GM23248 (cell line): ENCODE measurements at regions not wholly inside any gene's neighbourhood (a gene's known extent, or its start where the extent isn't known, plus 50 kb on each side); places are given as distances from the start of the nearest gene placed in this dataset.

Experiments used
- DNase-seq: peaks from one replicate; pipeline ENCODE4 v3.0.0-alpha.2; 2015
- H2AFZ ChIP-seq: fragments of 200-600 bp; sonication (generic); 2 replicates; pipeline ENCODE4 v1.6.1; 2016; ENCODE audit warnings: antibody characterized with exemption
- H3F3A ChIP-seq: fragments of 200-600 bp; sonication (generic); 2 replicates; pipeline ENCODE4 v1.6.1; 2016; ENCODE audit warnings: mild to moderate bottlenecking, antibody characterized with exemption, mixed run types; ENCODE audit not compliant: insufficient read depth
- H3K27ac ChIP-seq: fragments of 200-600 bp; sonication (generic); 2 replicates; pipeline ENCODE4 v1.5.1; 2016; ENCODE audit warnings: mild to moderate bottlenecking
- H3K27me3 ChIP-seq: fragments of 200-600 bp; sonication (generic); replicated peaks from 2 replicates; pipeline ENCODE4 v1.6.1; 2016; ENCODE audit warnings: mild to moderate bottlenecking; ENCODE audit not compliant: insufficient read depth
- H3K36me3 ChIP-seq: fragments of 200-600 bp; sonication (generic); 2 replicates; pipeline ENCODE4 v1.6.1; 2016; ENCODE audit warnings: low read depth, mild to moderate bottlenecking
- H3K4me1 ChIP-seq: fragments of 200-600 bp; sonication (generic); 2 replicates; pipeline ENCODE4 v1.6.1; 2016; ENCODE audit warnings: mild to moderate bottlenecking; ENCODE audit not compliant: insufficient read depth
- H3K4me2 ChIP-seq: fragments of 200-600 bp; sonication (generic); one replicate; pipeline ENCODE4 v1.6.1; 2016; ENCODE audit warnings: mild to moderate bottlenecking; ENCODE audit not compliant: unreplicated experiment
- H3K4me3 ChIP-seq: fragments of 200-600 bp; sonication (generic); 2 replicates; pipeline ENCODE4 v1.5.1; 2016; ENCODE audit warnings: mild to moderate bottlenecking
- H3K79me2 ChIP-seq: fragments of 200-600 bp; sonication (generic); 2 replicates; pipeline ENCODE4 v1.6.1; 2016; ENCODE audit warnings: mild to moderate bottlenecking; ENCODE audit not compliant: insufficient read depth
- H3K9ac ChIP-seq: fragments of 200-600 bp; sonication (generic); 2 replicates; pipeline ENCODE4 v1.6.1; 2016; ENCODE audit warnings: mild to moderate bottlenecking
- H3K9me2 ChIP-seq: fragments of 200-600 bp; sonication (generic); 2 replicates; pipeline ENCODE4 v1.6.1; 2016; ENCODE audit warnings: mixed run types, mild to moderate bottlenecking, moderate library complexity; ENCODE audit not compliant: insufficient read depth
- H3K9me3 ChIP-seq: fragments of 200-600 bp; sonication (generic); one replicate; pipeline ENCODE4 v1.6.1; 2017; ENCODE audit warnings: low read depth
- H4K20me1 ChIP-seq: fragments of 200-600 bp; sonication (generic); 2 replicates; pipeline ENCODE4 v1.6.0; 2016; ENCODE audit not compliant: insufficient read depth
- EZH2 ChIP-seq: fragments of 200-600 bp; sonication (generic); IDR thresholded peaks from 2 replicates; pipeline ENCODE4 v1.6.1; 2018; ENCODE audit warnings: antibody characterized with exemption, mild to moderate bottlenecking; ENCODE audit not compliant: insufficient read depth, poor library complexity, severe bottlenecking
- EZH2phosphoT487 ChIP-seq: fragments of 200-600 bp; sonication (generic); IDR thresholded peaks from 2 replicates; pipeline ENCODE4 v1.6.1; 2018; ENCODE audit warnings: antibody characterized with exemption, moderate library complexity, mild to moderate bottlenecking, low read depth; ENCODE audit not compliant: insufficient read depth
- WGBS, 2 experiments: methylation state at CpG; one replicate each; pipeline ENCODE4 v1.1.6; 2015 to 2017; ENCODE audit warnings: low lambda C conversion rate in 2 of 2, low coverage in 1 of 2; ENCODE audit errors: missing lambda C conversion rate in 2 of 2; 5-methylcytosine and 5-hydroxymethylcytosine counted together
- in situ Hi-C: fragments of 300-500 bp; cut with MboI; formaldehyde crosslinking; loops from 2 replicates; pipeline ENCODE4 v1.15.0; 2020

GRCh38 chr4:97103252-97103651 is 1040.0 kb downstream of the STPG2 start:
- Histone ChIP-seq H3F3A (no peaks in the 10 kb centered on the region), H3K27me3 (no peaks in the 10 kb centered on the region), H4K20me1 (no peaks in the 10 kb centered on the region), H3K9ac (no peak overlapping the region), H3K4me2 (no peak overlapping the region), H3K4me1 (no peaks in the 10 kb centered on the region), H3K4me3 (no peak overlapping the region), H3K36me3 (no peaks in the 10 kb centered on the region), H2AFZ (no peak overlapping the region), H3K9me2 (no peaks in the 10 kb centered on the region), H3K27ac (no peak overlapping the region), H3K9me3 (no peaks in the 10 kb centered on the region), H3K79me2 (no peaks in the 10 kb centered on the region)
- in situ Hi-C loops = no loop called here
- DNase-seq = no peak
- 0 to 5% methylated on average over 2 of the region's 2 CpGs for WGBS, 2 experiments
- TF ChIP-seq EZH2 (no peak), EZH2phosphoT487 (no peak)

- Histone ChIP-seq H3K9me2 (no peaks in the 10 kb centered on the region), H3K9me3 (no peaks in the 10 kb centered on the region), H3K79me2 (no peaks in the 10 kb centered on the region), H3K27ac (no peak overlapping the region), H3K4me3 (no peak overlapping the region), H4K20me1 (no peaks in the 10 kb centered on the region), H2AFZ (no peak overlapping the region), H3K36me3 (no peaks in the 10 kb centered on the region), H3F3A (no peaks in the 10 kb centered on the region), H3K9ac (no peak overlapping the region), H3K4me1 (no peaks in the 10 kb centered on the region), H3K27me3 (no peaks in the 10 kb centered on the region), H3K4me2 (no peak overlapping the region)
- in situ Hi-C loops = no loop called here
- TF ChIP-seq EZH2phosphoT487 = no peak
- no peak for TF ChIP-seq EZH2
- no peak for DNase-seq
- 15 to 16% methylated on average over 2 of the region's 2 CpGs for WGBS, 2 experiments
These were observed 1039.3 kb downstream of the STPG2 start for GRCh38 chr4:97104006-97104405.

- H2AFZ ChIP-seq = no peak overlapping the region
- in situ Hi-C loops = no loop called here
- H4K20me1 ChIP-seq = no peaks in the 10 kb centered on the region
- H3K79me2 ChIP-seq = no peaks in the 10 kb centered on the region
- no peak overlapping the region for H3K4me3 ChIP-seq
- DNase-seq = no peak
- no peak overlapping the region for H3K4me2 ChIP-seq
- no peaks in the 10 kb centered on the region for H3K4me1 ChIP-seq
- 16% methylated on average over 3 of the region's 3 CpGs for WGBS, 2 experiments
- H3K9me2 ChIP-seq = no peaks in the 10 kb centered on the region
- H3F3A ChIP-seq = no peaks in the 10 kb centered on the region
- H3K27ac ChIP-seq = no peak overlapping the region
- TF ChIP-seq EZH2phosphoT487 = no peak
- no peak for TF ChIP-seq EZH2
- no peaks in the 10 kb centered on the region for H3K9me3 ChIP-seq
- H3K36me3 ChIP-seq = no peaks in the 10 kb centered on the region
- H3K9ac ChIP-seq = no peak overlapping the region
- no peaks in the 10 kb centered on the region for H3K27me3 ChIP-seq
These were observed 1038.6 kb downstream of the STPG2 start for GRCh38 chr4:97104666-97105065.

GRCh38 chr4:97105347-97106099 is 1037.8 kb downstream of the STPG2 start:
- Histone ChIP-seq H4K20me1 (no peaks in the 10 kb centered on the region), H3K9me2 (no peaks in the 10 kb centered on the region), H3K36me3 (no peaks in the 10 kb centered on the region), H3K27me3 (no peaks in the 10 kb centered on the region), H3K9me3 (no peaks in the 10 kb centered on the region), H3K9ac (no peak overlapping the region), H3K79me2 (no peaks in the 10 kb centered on the region), H3K4me2 (no peak overlapping the region), H2AFZ (no peak overlapping the region), H3F3A (no peaks in the 10 kb centered on the region), H3K4me1 (no peaks in the 10 kb centered on the region), H3K27ac (no peak overlapping the region), H3K4me3 (no peak overlapping the region)
- in situ Hi-C loops = no loop called here
- DNase-seq = no peak
- TF ChIP-seq EZH2phosphoT487 (no peak), EZH2 (no peak)
- WGBS, 2 experiments = 6 to 7% methylated on average over 3 of the region's 3 CpGs

- H3K4me3 ChIP-seq = no peak overlapping the region
- TF ChIP-seq EZH2phosphoT487 (no peak), EZH2 (no peak)
- no peaks in the 10 kb centered on the region for H4K20me1 ChIP-seq
- H3K4me1 ChIP-seq = no peaks in the 10 kb centered on the region
- H3K4me2 ChIP-seq = no peak overlapping the region
- H3F3A ChIP-seq = no peaks in the 10 kb centered on the region
- no peaks in the 10 kb centered on the region for H3K9me3 ChIP-seq
- DNase-seq = no peak
- no peak overlapping the region for H3K9ac ChIP-seq
- in situ Hi-C loops = no loop called here
- no peak overlapping the region for H2AFZ ChIP-seq
- H3K36me3 ChIP-seq = no peaks in the 10 kb centered on the region
- no peak overlapping the region for H3K27ac ChIP-seq
- no peaks in the 10 kb centered on the region for H3K79me2 ChIP-seq
- no peaks in the 10 kb centered on the region for H3K9me2 ChIP-seq
- no peaks in the 10 kb centered on the region for H3K27me3 ChIP-seq
These were observed 1037.1 kb downstream of the STPG2 start for GRCh38 chr4:97106161-97106560.
